ENCODE measurements at regions not wholly inside any gene's neighbourhood (a gene's known extent, or its start where the extent isn't known, plus 50 kb on each side); places are given as distances from the start of the nearest gene placed in this dataset.
A peak's percentile ranks its signal among the peaks of the same experiment; 100 is the strongest.

DNA sequence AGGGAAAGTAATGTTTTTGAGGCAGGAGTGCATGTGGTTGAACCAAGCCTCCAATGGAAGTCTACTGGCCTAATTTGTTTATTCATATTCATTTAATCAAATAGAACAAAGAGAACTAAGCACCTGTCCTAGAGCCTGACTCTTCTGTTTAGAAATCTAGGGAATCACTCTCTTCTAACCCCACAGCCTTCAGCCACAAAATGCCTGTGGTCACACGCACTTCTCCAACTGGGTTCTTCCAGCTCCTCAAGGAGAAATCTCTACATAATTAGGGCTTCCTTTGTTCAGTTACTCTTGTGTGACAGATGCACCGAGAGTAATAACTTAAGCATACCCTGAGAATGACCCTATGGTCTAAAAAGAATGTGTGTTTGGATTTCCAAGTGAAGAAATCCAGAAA lies 133.7 kb upstream of the NAMPT start:
- Histone ChIP-seq H3K27ac (ENCODE audit: low read depth in 1 of 2, low read length in 1 of 2) (peak overlapping the region in 1 of 2 donors; percentile 64), H3K9me3 (ENCODE audit: control insufficient read depth in 4 of 4, insufficient read depth in 3 of 4, low read length in 3 of 4) (no peaks in the 10 kb centered on the region), H3K4me3 (no peak overlapping the region), H3K36me3 (ENCODE audit: control insufficient read depth in 4 of 4, insufficient read depth in 4 of 4, low read length in 4 of 4) (no peaks in the 10 kb centered on the region), H3K4me1 (ENCODE audit: control insufficient read depth in 5 of 5, insufficient read depth in 5 of 5, low read length in 5 of 5) (peaks cover 5 to 17% (median 13%) of the 10 kb centered on the region in 5 donors), H3K27me3 (ENCODE audit: control insufficient read depth in 3 of 3, insufficient read depth in 3 of 3, low read length in 2 of 3) (no peaks in the 10 kb centered on the region), H3K9ac (ENCODE audit: insufficient read depth in 1 of 2, low read length in 2 of 2) (no peak overlapping the region)
- DNase-seq (no peak), ATAC-seq (ENCODE audit: insufficient read depth, low FRiP score) (no peak)
- WGBS, 2 donors = 43 to 73% methylated on average over 2 of the region's 2 CpGs
- no peak for TF ChIP-seq CTCF (IDR thresholded peaks at IDR 0.05; ENCODE audit: control extremely low read depth, extremely low read depth)

DNA sequence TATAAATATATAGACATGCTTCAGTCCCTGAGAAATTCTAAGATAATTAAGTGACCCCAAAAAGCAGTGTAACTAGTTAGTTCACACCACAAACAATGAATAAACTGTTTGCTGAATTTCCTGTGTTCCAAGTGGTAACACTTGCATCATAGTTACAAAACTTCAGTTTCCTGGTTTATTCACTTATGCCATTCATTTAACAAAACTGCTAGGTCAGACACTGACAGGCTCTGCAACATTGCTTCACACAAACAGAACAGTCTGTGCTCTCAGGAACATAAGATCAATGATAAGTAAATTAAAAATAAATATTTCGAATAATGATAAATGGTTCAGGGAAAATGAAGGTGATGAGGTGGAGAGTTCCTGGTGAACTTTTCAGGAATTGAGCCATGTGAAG lies 133.3 kb upstream of the NAMPT start:
- Histone ChIP-seq H3K4me1 (ENCODE audit: control insufficient read depth in 5 of 5, insufficient read depth in 5 of 5, low read length in 5 of 5) (peaks cover 5 to 17% (median 13%) of the 10 kb centered on the region in 5 donors), H3K27me3 (ENCODE audit: control insufficient read depth in 3 of 3, insufficient read depth in 3 of 3, low read length in 2 of 3) (no peaks in the 10 kb centered on the region), H3K9me3 (ENCODE audit: control insufficient read depth in 4 of 4, insufficient read depth in 3 of 4, low read length in 3 of 4) (no peaks in the 10 kb centered on the region), H3K9ac (ENCODE audit: insufficient read depth in 1 of 2, low read length in 2 of 2) (no peak overlapping the region), H3K4me3 (no peak overlapping the region), H3K36me3 (ENCODE audit: control insufficient read depth in 4 of 4, insufficient read depth in 4 of 4, low read length in 4 of 4) (no peaks in the 10 kb centered on the region), H3K27ac (ENCODE audit: low read depth in 1 of 2, low read length in 1 of 2) (no peak overlapping the region)
- peak in 2 of 3 donors; percentile 23 to 40 for DNase-seq
- ATAC-seq (ENCODE audit: insufficient read depth, low FRiP score) = peak; percentile 23
- no peak for TF ChIP-seq CTCF (IDR thresholded peaks at IDR 0.05; ENCODE audit: control extremely low read depth, extremely low read depth)
- 18 to 23% methylated on average over 1 of the region's 1 CpG for WGBS, 2 donors

- Histone ChIP-seq H3K9me3 (ENCODE audit: control insufficient read depth in 4 of 4, insufficient read depth in 3 of 4, low read length in 3 of 4) (no peaks in the 10 kb centered on the region), H3K27me3 (ENCODE audit: control insufficient read depth in 3 of 3, insufficient read depth in 3 of 3, low read length in 2 of 3) (no peaks in the 10 kb centered on the region), H3K36me3 (ENCODE audit: control insufficient read depth in 4 of 4, insufficient read depth in 4 of 4, low read length in 4 of 4) (no peaks in the 10 kb centered on the region), H3K4me3 (no peak overlapping the region), H3K27ac (ENCODE audit: low read depth in 1 of 2, low read length in 1 of 2) (peak overlapping the region in 1 of 2 donors; percentile 9), H3K4me1 (ENCODE audit: control insufficient read depth in 5 of 5, insufficient read depth in 5 of 5, low read length in 5 of 5) (peaks cover 5 to 16% (median 13%) of the 10 kb centered on the region in 5 donors), H3K9ac (ENCODE audit: insufficient read depth in 1 of 2, low read length in 2 of 2) (no peak overlapping the region)
- WGBS, 2 donors = 38 to 45% methylated on average over 6 of the region's 6 CpGs
- no peak for TF ChIP-seq CTCF (IDR thresholded peaks at IDR 0.05; ENCODE audit: control extremely low read depth, extremely low read depth)
- no peak for ATAC-seq (ENCODE audit: insufficient read depth, low FRiP score)
- no peak for DNase-seq
These were observed 132.6 kb upstream of the NAMPT start for GRCh38 chr7:106417273-106417902.

- Histone ChIP-seq H3K4me1 (ENCODE audit: control insufficient read depth in 5 of 5, insufficient read depth in 5 of 5, low read length in 5 of 5) (peaks cover 5 to 13% (median 8%) of the 10 kb centered on the region in 5 donors), H3K4me3 (no peak overlapping the region), H3K9ac (ENCODE audit: insufficient read depth in 1 of 2, low read length in 2 of 2) (no peak overlapping the region), H3K27me3 (ENCODE audit: control insufficient read depth in 3 of 3, insufficient read depth in 3 of 3, low read length in 2 of 3) (no peaks in the 10 kb centered on the region), H3K9me3 (ENCODE audit: control insufficient read depth in 4 of 4, insufficient read depth in 3 of 4, low read length in 3 of 4) (no peaks in the 10 kb centered on the region), H3K36me3 (ENCODE audit: control insufficient read depth in 4 of 4, insufficient read depth in 4 of 4, low read length in 4 of 4) (no peaks in the 10 kb centered on the region), H3K27ac (ENCODE audit: low read depth in 1 of 2, low read length in 1 of 2) (no peak overlapping the region)
- no peak for ATAC-seq (ENCODE audit: insufficient read depth, low FRiP score)
- TF ChIP-seq CTCF (IDR thresholded peaks at IDR 0.05; ENCODE audit: control extremely low read depth, extremely low read depth) = no peak
- DNase-seq = no peak
These were observed 131.6 kb upstream of the NAMPT start for GRCh38 chr7:106416430-106416829.

Measured in lung (tissue), 11 donors.